Hematopoietic multipotent progenitor cell treated with erythropoietin and hydrocortisone succinate and interleukin-3 and kit ligand, for 4 days (in vitro differentiated cells): ENCODE measurements at regions not wholly inside any gene's neighbourhood (a gene's known extent, or its start where the extent isn't known, plus 50 kb on each side); places are given as distances from the start of the nearest gene placed in this dataset.

Experiments used
- DNase-seq: peaks from one replicate; pipeline ENCODE4 v3.0.0-alpha.2; 2015

- no peak for DNase-seq
Observed at GRCh38 chr3:30269751-30270445, 336.5 kb upstream of the TGFBR2 start.

DNA sequence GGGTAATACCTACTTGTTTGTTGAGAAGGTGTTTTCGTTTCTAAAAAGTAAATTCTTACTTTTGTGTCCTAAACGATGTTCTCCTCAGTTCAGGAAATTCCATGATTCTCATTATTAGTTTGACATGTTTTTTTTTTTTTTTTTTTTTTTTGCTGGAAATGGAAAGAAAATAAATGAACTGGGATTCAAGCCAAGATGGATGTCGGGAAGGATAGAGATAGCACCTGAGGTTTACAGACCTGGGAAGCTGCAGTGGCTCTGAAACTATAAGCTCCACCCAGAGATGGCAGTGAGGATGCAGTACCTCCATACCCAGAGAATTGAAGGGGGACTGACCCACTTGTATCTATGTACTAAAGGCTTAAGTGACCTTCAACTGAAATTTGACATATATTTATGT lies 334.6 kb upstream of the TGFBR2 start:
- DNase-seq = no peak

- no peak for DNase-seq
Observed at GRCh38 chr3:30273304-30274072, 332.9 kb upstream of the TGFBR2 start.

GRCh38 chr3:30277494-30277893 lies 328.9 kb upstream of the TGFBR2 start:
- no peak for DNase-seq

DNA sequence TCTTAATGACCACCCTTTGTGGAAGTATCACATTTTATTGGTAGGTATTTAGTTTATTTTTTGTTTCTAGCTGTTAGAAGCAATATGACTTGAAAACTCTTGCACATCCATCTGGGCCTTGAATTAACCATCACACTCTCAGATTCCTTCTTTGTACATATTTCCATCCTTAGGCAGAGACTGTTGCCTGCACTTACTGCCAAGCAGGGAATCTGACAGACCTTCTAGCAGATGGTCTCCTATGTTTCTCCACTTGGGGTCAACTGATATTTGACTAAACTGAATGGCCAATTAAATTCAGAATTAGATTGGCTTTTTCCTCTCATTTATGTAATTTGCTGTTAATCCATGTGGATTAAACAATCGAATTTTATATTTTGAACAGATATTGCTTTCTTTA lies 324.9 kb upstream of the TGFBR2 start:
- DNase-seq = no peak

DNA sequence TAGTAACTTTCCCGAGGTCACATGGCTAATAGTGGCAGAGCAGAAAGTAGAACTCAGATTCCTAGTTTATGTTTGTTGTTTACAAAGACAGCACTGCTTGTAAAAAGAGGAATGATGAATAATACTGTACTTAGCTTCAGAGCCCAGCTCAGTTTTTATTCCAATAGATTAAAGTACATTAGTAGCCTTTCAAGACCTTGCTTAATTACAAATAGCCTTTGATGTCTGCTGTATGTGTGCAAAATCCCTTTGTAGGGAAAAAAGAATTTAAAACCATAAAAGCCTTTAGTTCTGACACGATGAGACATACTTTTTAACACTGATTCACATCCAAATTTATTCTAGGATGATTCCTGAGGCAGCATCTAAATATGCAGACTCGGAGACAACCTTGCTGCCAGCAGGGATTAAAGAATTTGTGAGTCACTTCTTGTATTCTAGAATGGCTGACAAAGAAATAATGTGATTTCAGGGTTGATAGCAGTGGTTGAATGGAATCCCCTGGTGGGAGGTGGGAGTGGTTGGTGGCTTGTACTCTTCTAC lies 324.2 kb upstream of the TGFBR2 start:
- no peak for DNase-seq

DNA sequence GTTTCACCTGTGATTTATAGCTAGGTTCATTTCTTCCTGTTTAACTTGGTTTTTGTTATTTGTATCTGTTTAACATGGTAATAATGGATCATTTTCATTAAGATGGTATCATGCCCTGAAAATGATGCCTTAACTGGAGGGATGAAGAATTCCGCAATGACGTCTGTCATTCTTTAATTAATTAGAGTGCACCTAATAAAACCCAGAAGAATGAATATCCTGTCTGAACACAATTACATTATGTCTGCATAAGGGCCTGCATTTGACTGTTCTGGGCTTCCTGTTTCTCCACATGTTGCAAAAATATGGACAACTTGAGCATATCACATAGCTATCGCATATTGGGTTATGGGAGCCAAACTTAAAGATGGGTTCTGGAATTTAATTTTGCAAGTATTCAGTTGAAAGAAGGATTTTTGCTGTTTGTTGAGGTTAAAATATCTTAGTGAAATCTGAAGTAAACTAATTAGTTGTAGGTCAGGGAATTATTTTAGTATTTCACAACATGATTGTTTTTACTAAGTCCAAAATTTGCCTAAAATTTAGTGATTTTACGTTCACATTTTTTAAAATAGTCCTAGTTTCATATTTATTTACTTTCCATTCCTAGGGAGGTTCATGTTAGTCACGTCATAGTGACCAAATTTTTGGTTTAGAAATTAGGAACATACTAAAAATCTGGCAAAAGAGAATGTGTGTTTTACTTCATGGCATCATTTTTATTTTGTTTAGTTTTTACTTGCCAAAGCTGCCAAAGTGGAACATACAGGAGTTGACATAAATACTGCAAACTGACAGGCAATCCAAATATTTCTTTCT lies 321.0 kb upstream of the TGFBR2 start:
- DNase-seq = no peak

GRCh38 chr3:30286007-30286669 lies 320.3 kb upstream of the TGFBR2 start:
- peak; percentile 30 for DNase-seq

DNA sequence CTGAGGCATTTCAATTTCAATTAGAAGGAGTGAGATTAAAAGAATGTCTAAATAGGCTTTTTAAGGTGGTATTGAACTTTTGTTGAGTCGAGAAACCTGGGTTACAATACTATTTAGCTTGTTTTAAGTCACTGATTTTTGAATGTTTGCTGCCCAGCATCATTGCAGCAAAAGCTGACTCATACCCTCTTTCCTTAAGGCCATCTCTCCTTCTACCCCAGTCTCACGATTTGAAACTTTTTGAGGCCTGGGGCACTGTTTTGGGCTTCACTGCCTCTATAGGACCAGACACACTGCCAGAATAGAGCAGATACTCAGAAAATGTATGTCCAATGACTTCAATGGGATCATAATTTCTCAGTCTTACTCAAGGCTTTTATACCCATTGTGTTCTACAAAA lies 319.6 kb upstream of the TGFBR2 start:
- DNase-seq = no peak

DNA sequence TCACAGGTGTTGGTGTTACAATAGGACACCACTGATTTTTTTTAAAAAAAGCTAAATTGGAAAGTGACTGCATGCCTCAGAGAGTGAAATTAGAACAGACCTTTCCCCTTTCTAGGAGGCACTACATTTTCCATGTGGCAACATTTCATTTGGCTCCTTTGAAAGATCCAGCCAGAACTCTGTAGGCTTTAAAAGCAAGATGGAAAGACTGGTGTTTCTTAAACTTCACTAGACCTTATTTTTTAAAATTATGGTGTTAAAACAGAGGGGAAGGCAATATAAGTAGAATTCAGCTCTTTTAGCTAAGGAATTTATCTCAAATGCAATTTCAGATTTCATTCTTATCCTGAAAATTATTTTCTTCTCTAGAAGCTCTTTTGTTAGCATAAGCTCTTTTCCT lies 317.6 kb upstream of the TGFBR2 start:
- no peak for DNase-seq

- peak; percentile 82 for DNase-seq
Observed at GRCh38 chr3:30289324-30289723, 317.1 kb upstream of the TGFBR2 start.

DNA sequence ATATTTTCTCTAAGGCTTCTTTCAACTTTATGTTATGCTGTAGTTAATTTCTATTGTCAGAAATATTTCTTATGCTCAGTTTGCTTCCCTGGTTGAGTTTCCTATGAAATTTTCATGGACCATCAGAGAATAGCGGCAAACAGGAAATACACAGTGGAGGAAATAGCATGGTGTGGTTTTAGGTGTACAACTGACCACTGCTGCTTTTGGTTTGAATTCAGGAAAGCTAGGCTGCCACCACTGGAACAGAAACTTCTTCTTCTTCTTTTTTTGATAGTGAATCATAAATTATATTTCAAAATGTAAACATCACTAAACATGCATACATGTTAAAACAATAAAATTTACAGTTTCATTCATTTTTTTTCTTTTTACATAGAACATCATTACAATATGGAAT lies 316.6 kb upstream of the TGFBR2 start:
- peak; percentile 37 for DNase-seq

DNA sequence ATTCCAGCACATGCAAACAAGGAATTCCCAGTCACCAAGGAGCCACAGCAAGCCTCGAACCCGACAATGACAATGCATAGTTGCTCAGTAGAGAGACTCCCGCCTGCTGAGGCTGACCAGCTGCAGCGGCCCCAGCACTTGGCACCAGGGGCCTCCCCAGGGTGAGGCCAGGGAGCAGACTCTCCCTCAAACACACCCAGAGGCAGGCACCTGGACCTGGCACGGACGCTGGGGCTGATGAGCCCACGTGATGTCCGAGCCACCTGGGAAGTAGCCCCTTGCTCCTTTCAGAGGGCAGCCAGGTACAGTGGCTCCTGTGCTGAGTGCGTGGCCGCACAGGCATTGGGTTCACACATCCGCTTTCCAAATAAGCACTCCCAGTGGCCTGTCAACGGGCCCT lies 315.9 kb upstream of the TGFBR2 start:
- no peak for DNase-seq

GRCh38 chr3:30292192-30292893 lies 314.1 kb upstream of the TGFBR2 start:
- DNase-seq = no peak

- DNase-seq = no peak
Observed at GRCh38 chr3:30293621-30294240, 312.7 kb upstream of the TGFBR2 start.

GRCh38 chr3:30294241-30294667 lies 312.1 kb upstream of the TGFBR2 start:
- no peak for DNase-seq

DNA sequence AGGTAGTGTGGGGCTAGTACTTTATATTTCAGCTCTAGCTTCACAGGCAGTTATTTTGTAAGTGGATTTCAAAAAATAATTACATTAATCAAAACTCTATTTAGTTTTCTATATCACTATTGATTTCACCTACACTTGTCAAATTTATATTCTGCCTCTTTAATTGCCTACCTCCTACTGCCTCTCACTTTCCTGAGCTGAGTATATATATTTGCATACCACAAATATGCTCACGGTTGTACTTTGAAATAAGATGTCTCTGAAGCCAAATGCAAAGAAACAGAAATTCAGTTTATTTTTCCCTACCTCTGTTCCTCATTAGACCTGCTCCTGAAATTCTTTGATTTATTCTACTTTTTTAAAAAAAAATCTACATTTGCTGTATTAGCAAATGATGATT lies 309.3 kb upstream of the TGFBR2 start:
- no peak for DNase-seq

DNA sequence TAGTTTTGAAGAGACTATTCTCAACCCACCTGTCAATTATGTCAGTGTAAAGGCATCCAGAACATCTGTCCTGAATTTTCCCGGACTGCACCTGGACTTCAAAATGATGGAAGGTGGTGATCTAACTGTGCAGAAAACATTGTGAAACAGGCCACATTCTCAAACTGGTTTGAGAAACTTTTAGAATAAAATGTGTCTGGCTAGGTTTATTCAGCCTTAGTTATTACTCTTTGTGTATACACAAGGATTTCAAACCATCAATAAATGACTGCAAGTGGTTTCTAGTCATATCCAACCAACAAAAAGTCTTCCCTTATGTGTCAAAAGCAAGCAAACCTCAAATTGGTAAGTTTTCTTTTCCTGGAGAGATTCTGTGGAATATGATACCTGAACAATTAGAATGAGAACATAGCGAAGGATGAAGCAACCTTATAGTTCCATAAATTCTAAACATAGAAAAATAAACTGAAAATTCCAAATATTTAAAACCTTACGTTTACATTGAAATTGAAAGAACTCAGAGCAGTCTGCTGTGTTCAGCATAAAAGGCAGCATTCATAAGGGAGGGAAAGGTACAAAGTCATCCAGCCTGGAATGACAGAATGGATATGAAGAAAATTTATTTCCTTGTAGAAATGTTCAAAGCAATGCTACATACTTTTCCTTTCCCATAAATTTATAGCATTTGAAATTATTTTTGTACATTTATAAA lies 306.6 kb upstream of the TGFBR2 start:
- no peak for DNase-seq

DNA sequence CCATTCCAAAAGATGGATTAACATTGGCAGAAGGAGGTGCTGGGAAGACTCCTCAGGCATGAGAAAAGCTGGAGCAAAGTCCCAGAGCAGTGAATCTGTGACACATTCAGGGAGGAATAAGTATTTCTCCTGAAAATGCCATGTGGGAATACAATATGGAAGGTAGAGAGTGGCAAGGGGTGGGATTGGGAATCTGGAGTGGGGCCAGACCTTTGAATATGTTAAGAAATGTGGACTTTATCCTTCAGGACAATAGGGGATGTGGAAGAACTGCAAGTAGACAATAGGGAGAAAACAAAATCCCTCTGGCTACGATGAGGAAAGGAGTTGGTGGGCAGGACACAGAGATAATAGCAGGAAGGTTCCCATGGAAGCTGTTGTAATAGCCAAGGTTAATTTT lies 305.6 kb upstream of the TGFBR2 start:
- no peak for DNase-seq

- DNase-seq = no peak
Observed at GRCh38 chr3:30302027-30302426, 304.4 kb upstream of the TGFBR2 start.

DNA sequence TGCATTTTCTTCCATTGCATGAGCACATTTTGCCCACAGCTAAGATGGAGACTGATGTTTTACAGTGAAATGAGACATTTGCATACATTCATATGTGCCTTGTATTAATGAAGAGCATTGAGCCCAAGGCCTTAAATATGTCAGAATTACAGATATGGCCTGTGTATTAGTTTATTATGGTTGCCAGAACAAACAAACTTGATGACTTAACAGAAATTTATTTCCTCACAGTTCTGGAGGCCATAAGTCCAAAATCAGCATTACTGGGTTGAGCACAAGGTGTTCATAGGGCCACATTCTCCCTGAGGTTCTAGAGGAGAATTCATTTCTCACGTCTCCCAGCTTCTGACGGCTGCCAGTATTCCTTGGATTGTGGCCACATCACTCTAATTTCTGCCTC lies 302.6 kb upstream of the TGFBR2 start:
- DNase-seq = no peak
